NOMO-1 (cell line): ENCODE measurements at regions not wholly inside any gene's neighbourhood (a gene's known extent, or its start where the extent isn't known, plus 50 kb on each side); places are given as distances from the start of the nearest gene placed in this dataset.
A peak's percentile ranks its signal among the peaks of the same experiment; 100 is the strongest.
"Not testable (repeated sequence)": the region's sequence is repeated elsewhere in the genome, so short reads cannot be mapped to it uniquely, and the experiment has no call there.

ENCODE experiments used
- DNase-seq, 2 experiments: peaks; one replicate each; lab custom pipeline; 2025; ENCODE audit not compliant: unreplicated experiment in 2 of 2; lab: John Stamatoyannopoulos, UW

- DNase-seq: peak in 1 of 2 experiments; percentile 6
Observed at GRCh38 chrX:81348388-81348787, 146.5 kb downstream of the SH3BGRL start.

GRCh38 chrX:81354954-81355353 is 153.1 kb downstream of the SH3BGRL start:
- DNase-seq: no peak

GRCh38 chrX:81355436-81355835 is 153.5 kb downstream of the SH3BGRL start:
- DNase-seq: peak in 1 of 2 experiments; percentile 17

GRCh38 chrX:81367291-81367690 is 165.4 kb downstream of the SH3BGRL start:
- peak; percentile 19 to 78 for DNase-seq

GRCh38 chrX:81377329-81377728 is 175.4 kb downstream of the SH3BGRL start:
- DNase-seq: peak in 1 of 2 experiments; percentile 27

- no peak for DNase-seq
Observed at GRCh38 chrX:81378560-81378959, 176.7 kb downstream of the SH3BGRL start.

GRCh38 chrX:81390237-81390636 is 188.3 kb downstream of the SH3BGRL start:
- DNase-seq: no peak

- DNase-seq: peak in 1 of 2 experiments; percentile 28
Observed at GRCh38 chrX:81392396-81392795, 190.5 kb downstream of the SH3BGRL start.

- DNase-seq: no peak
Observed at GRCh38 chrX:81405781-81406180, 203.9 kb downstream of the SH3BGRL start.

GRCh38 chrX:81411517-81411916 is 209.6 kb downstream of the SH3BGRL start:
- DNase-seq: no peak

- DNase-seq: no peak
Observed at GRCh38 chrX:81412428-81412827, 210.5 kb downstream of the SH3BGRL start.

- not testable (repeated sequence) for DNase-seq
Observed at GRCh38 chrX:81412857-81413256, 211.0 kb downstream of the SH3BGRL start.

GRCh38 chrX:81414630-81415029 is 212.7 kb downstream of the SH3BGRL start:
- no peak for DNase-seq
